ENCODE measurements at regions not wholly inside any gene's neighbourhood (a gene's known extent, or its start where the extent isn't known, plus 50 kb on each side); places are given as distances from the start of the nearest gene placed in this dataset.

DNA sequence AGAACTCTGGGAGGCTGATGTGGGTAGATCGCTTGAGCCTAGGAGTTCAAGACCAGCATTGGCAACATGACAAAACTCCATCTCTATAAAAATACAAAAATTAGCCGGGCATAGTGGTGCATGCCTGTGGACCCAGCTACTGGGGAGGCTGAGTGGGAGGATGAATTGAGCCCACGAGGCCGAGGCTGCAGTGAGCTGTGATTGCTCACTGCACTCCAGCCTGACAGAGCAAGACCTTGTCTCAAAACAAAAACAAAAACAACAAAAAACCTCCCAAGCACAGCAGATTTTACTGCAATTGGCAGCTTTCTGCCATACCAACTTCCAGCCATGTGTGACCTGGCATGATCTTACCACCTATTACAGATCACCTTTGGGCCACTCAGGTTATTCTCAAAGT lies 57.7 kb upstream of the LRPPRC start:
- H3K27ac ChIP-seq (ENCODE audit: low read depth, low read length): no peak overlapping the region
- H3K9ac ChIP-seq (ENCODE audit: low read length): no peak overlapping the region
- H3K27me3 ChIP-seq (ENCODE audit: low read length): no peaks in the 10 kb centered on the region
- no peaks in the 10 kb centered on the region for H3K79me2 ChIP-seq (ENCODE audit: insufficient read depth, low read length)
- no peak overlapping the region for H3K4me3 ChIP-seq (ENCODE audit: insufficient read depth, low read length, poor library complexity, severe bottlenecking)
- no peaks in the 10 kb centered on the region for H3K36me3 ChIP-seq (ENCODE audit: low read length)
- H3K4me2 ChIP-seq (ENCODE audit: low read depth, low read length, poor library complexity, severe bottlenecking): no peak overlapping the region
- H2AFZ ChIP-seq (ENCODE audit: low read depth, low read length, severe bottlenecking): no peak overlapping the region
- no peak for TF ChIP-seq EZH2phosphoT487 (conservative IDR thresholded peaks at IDR 0.05; ENCODE audit: low read length)
- TF ChIP-seq, protein P1, sequence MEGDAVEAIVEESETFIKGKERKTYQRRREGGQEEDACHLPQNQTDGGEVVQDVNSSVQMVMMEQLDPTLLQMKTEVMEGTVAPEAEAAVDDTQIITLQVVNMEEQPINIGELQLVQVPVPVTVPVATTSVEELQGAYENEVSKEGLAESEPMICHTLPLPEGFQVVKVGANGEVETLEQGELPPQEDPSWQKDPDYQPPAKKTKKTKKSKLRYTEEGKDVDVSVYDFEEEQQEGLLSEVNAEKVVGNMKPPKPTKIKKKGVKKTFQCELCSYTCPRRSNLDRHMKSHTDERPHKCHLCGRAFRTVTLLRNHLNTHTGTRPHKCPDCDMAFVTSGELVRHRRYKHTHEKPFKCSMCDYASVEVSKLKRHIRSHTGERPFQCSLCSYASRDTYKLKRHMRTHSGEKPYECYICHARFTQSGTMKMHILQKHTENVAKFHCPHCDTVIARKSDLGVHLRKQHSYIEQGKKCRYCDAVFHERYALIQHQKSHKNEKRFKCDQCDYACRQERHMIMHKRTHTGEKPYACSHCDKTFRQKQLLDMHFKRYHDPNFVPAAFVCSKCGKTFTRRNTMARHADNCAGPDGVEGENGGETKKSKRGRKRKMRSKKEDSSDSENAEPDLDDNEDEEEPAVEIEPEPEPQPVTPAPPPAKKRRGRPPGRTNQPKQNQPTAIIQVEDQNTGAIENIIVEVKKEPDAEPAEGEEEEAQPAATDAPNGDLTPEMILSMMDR (IDR thresholded peaks at IDR 0.05; ENCODE audit: insufficient read depth, low read length, poor library complexity, severe bottlenecking): no peak
- no peaks in the 10 kb centered on the region for H4K20me1 ChIP-seq (ENCODE audit: low read depth, low read length)
- no peaks in the 10 kb centered on the region for H3K9me3 ChIP-seq (ENCODE audit: insufficient read depth, low read length)
- H3F3A ChIP-seq (ENCODE audit: insufficient read depth): no peaks in the 10 kb centered on the region
- no peaks in the 10 kb centered on the region for H3K9me2 ChIP-seq (replicated peaks; ENCODE audit: insufficient read depth, low read length)

DNA sequence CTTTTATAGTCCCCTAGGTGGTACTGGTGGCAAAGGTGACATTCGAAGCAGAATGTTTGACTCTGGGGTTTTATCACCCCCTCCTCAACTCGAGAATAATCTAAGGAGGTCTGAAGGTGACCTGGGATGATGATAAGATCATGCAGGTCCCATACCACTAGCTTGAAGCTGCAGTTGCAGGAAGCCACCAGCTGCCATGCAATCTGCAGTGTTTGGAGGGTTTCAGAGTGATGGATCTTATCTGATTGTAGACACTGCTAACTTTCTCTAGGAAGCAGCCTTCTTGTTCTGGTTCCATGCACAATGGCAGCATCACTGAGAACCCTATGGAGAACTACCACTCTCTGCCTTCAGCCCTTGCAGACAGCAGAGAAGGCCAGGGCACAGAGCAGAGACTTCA lies 59.4 kb upstream of the LRPPRC start:
- no peaks in the 10 kb centered on the region for H4K20me1 ChIP-seq (ENCODE audit: low read depth, low read length)
- H3K79me2 ChIP-seq (ENCODE audit: insufficient read depth, low read length): no peaks in the 10 kb centered on the region
- H3K36me3 ChIP-seq (ENCODE audit: low read length): no peaks in the 10 kb centered on the region
- TF ChIP-seq EZH2phosphoT487 (conservative IDR thresholded peaks at IDR 0.05; ENCODE audit: low read length): no peak
- TF ChIP-seq, protein P1 (IDR thresholded peaks at IDR 0.05; ENCODE audit: insufficient read depth, low read length, poor library complexity, severe bottlenecking): no peak
- no peak overlapping the region for H3K4me3 ChIP-seq (ENCODE audit: insufficient read depth, low read length, poor library complexity, severe bottlenecking)
- no peak overlapping the region for H3K4me2 ChIP-seq (ENCODE audit: low read depth, low read length, poor library complexity, severe bottlenecking)
- no peaks in the 10 kb centered on the region for H3K9me3 ChIP-seq (ENCODE audit: insufficient read depth, low read length)
- H3K9ac ChIP-seq (ENCODE audit: low read length): no peak overlapping the region
- H3K9me2 ChIP-seq (replicated peaks; ENCODE audit: insufficient read depth, low read length): no peaks in the 10 kb centered on the region
- H3K27me3 ChIP-seq (ENCODE audit: low read length): no peaks in the 10 kb centered on the region
- H3K27ac ChIP-seq (ENCODE audit: low read depth, low read length): no peak overlapping the region
- H3F3A ChIP-seq (ENCODE audit: insufficient read depth): no peaks in the 10 kb centered on the region
- H2AFZ ChIP-seq (ENCODE audit: low read depth, low read length, severe bottlenecking): no peak overlapping the region

DNA sequence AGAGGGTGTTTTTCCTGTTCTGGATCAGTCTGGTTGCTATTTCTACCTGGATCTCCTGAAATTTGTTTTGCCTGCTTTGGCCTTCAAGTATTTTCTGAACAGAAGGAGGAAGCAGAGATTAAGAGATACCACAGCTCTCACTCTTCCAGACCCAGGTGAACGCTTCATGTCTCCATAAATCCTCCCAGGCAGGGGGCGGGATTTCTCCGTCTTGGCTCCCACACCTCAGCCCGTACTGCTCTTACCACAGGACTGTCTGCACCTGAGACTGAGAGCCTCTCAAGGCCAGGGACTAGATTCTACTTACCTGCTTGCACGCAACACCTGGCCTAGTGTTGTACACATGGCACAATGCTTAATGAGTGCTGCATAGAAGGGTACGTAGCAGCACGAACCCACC lies 59.9 kb upstream of the LRPPRC start:
- H2AFZ ChIP-seq (ENCODE audit: low read depth, low read length, severe bottlenecking): no peak overlapping the region
- no peaks in the 10 kb centered on the region for H4K20me1 ChIP-seq (ENCODE audit: low read depth, low read length)

More for the DNA sequence above, 59.9 kb upstream of the LRPPRC start:
- no peaks in the 10 kb centered on the region for H3K79me2 ChIP-seq (ENCODE audit: insufficient read depth, low read length)
- no peaks in the 10 kb centered on the region for H3K9me3 ChIP-seq (ENCODE audit: insufficient read depth, low read length)
- no peaks in the 10 kb centered on the region for H3K9me2 ChIP-seq (replicated peaks; ENCODE audit: insufficient read depth, low read length)
- H3K27me3 ChIP-seq (ENCODE audit: low read length): no peaks in the 10 kb centered on the region
- no peak overlapping the region for H3K9ac ChIP-seq (ENCODE audit: low read length)
- no peaks in the 10 kb centered on the region for H3F3A ChIP-seq (ENCODE audit: insufficient read depth)
- H3K4me3 ChIP-seq (ENCODE audit: insufficient read depth, low read length, poor library complexity, severe bottlenecking): no peak overlapping the region
- no peak overlapping the region for H3K4me2 ChIP-seq (ENCODE audit: low read depth, low read length, poor library complexity, severe bottlenecking)
- no peaks in the 10 kb centered on the region for H3K36me3 ChIP-seq (ENCODE audit: low read length)
- H3K27ac ChIP-seq (ENCODE audit: low read depth, low read length): no peak overlapping the region
- no peak for TF ChIP-seq EZH2phosphoT487 (conservative IDR thresholded peaks at IDR 0.05; ENCODE audit: low read length)
- TF ChIP-seq, protein P1 (IDR thresholded peaks at IDR 0.05; ENCODE audit: insufficient read depth, low read length, poor library complexity, severe bottlenecking): no peak

Measured in SU-DHL-6 (cell line).